HepG2 (cell line): ENCODE measurements at regions not wholly inside any gene's neighbourhood (a gene's known extent, or its start where the extent isn't known, plus 50 kb on each side); places are given as distances from the start of the nearest gene placed in this dataset.
"Not testable (repeated sequence)": the region's sequence is repeated elsewhere in the genome, so short reads cannot be mapped to it uniquely, and the experiment has no call there.

Experiments used
- ATAC-seq: fragments of 200-7000 bp; cut with Tn5 transposase; 3 replicates; pipeline ENCODE4 v1.9.1; 2020; ENCODE audit warnings: mild to moderate bottlenecking, moderate library complexity
- BruUV-seq: library from RNA; stranded (reverse); fragments of 400-500 nt; replicated peaks from 2 replicates; lab custom pipeline; 2021; lab: Mats Ljungman, UMichigan
- CTCF ChIA-PET: fragments of 300-600 bp; formaldehyde crosslinking; extraction: SDS; loops from one replicate; lab custom pipeline; 2021; ENCODE audit warnings: low total read pairs, inconsistent platforms, low intra/inter-chr PET ratio; lab: Yijun Ruan, JAX
- POLR2A ChIA-PET: fragments of 350-600 bp; sonication (Branson Sonifier 250); formaldehyde crosslinking; loops from one replicate; lab custom pipeline; 2020; ENCODE audit warnings: antibody characterized with exemption, inconsistent platforms; lab: Yijun Ruan, JAX
- DNase-seq: peaks from one replicate; pipeline ENCODE4 v3.0.0-alpha.2; 2015; ENCODE audit warnings: low spot score
- FAIRE-seq: peaks from 3 replicates; lab custom pipeline; 2011; peaks lifted over from hg19 to GRCh38; lab: Jason Lieb, UNC
- H2AFZ ChIP-seq: one replicate; pipeline ENCODE4 v1.6.1; 2011; ENCODE audit warnings: low read length, inconsistent platforms
- H3K27ac ChIP-seq: fragments of 300-600 bp; 3 replicates; pipeline ENCODE4 v1.8.0; 2011; ENCODE audit warnings: mixed run types, mild to moderate bottlenecking, mixed read lengths, low read length, inconsistent platforms; ENCODE audit not compliant: insufficient read depth; ENCODE audit errors: extremely low read length
- H3K27me3 ChIP-seq, 2 experiments: fragments of 200-600 bp in 1 of 2; 2 replicates in 1 of 2; 3 replicates in 1 of 2; pipeline versions ENCODE4 v1.6.0 to v1.8.0; 2011; ENCODE audit warnings: low read length in 2 of 2, mild to moderate bottlenecking in 2 of 2, moderate library complexity in 2 of 2, inconsistent platforms in 1 of 2; ENCODE audit not compliant: insufficient read depth in 2 of 2, control insufficient read depth in 1 of 2
- H3K36me3 ChIP-seq, 2 experiments: fragments of 200-600 bp in 1 of 2; replicated peaks in 1 of 2; 2 replicates in 1 of 2; 3 replicates in 1 of 2; pipeline versions ENCODE4 v1.5.1 to v1.8.0; 2011; ENCODE audit warnings: low read length in 2 of 2, inconsistent platforms in 1 of 2; ENCODE audit not compliant: insufficient read depth in 2 of 2, control insufficient read depth in 1 of 2
- H3K4me1 ChIP-seq: 2 replicates; pipeline ENCODE4 v1.5.1; 2012; ENCODE audit warnings: low read length, inconsistent platforms; ENCODE audit not compliant: insufficient read depth
- H3K4me2 ChIP-seq: 2 replicates; pipeline ENCODE4 v1.6.0; 2011; ENCODE audit warnings: low read depth, low read length, inconsistent platforms
- H3K4me3 ChIP-seq, 3 experiments: fragments of 200-600 bp in 1 of 3; sonication (generic), shearing (Covaris generic) in 1 of 3; replicated peaks in 1 of 3; 2 replicates each; pipeline ENCODE4 v1.5.1; 2011 to 2016; ENCODE audit warnings: low read length in 3 of 3, inconsistent platforms in 2 of 3, low read depth in 2 of 3, mild to moderate bottlenecking in 2 of 3, control low read depth in 1 of 3, mixed read lengths in 1 of 3; ENCODE audit not compliant: insufficient read depth in 1 of 3
- H3K79me2 ChIP-seq: one replicate; pipeline ENCODE4 v1.6.1; 2011; ENCODE audit warnings: low read length, inconsistent platforms; ENCODE audit not compliant: insufficient read depth
- H3K9ac ChIP-seq: 2 replicates; pipeline ENCODE4 v1.6.0; 2011; ENCODE audit warnings: mild to moderate bottlenecking, low read depth, low read length, inconsistent platforms; ENCODE audit not compliant: insufficient read depth
- H3K9me3 ChIP-seq: 2 replicates; pipeline ENCODE4 v1.5.1; 2012; ENCODE audit warnings: mild to moderate bottlenecking, low read length
- H4K20me1 ChIP-seq: 2 replicates; pipeline ENCODE4 v1.6.0; 2011; ENCODE audit warnings: inconsistent platforms, mild to moderate bottlenecking, low read length, moderate library complexity; ENCODE audit not compliant: insufficient read depth
- CAMTA2 ChIP-seq: sonication (generic); formaldehyde crosslinking; IDR thresholded peaks from 2 replicates; pipeline ENCODE4 v1.4.0; 2020; ENCODE audit warnings: mild to moderate bottlenecking, missing genetic modification reagents, borderline replicate concordance
- KAT2B ChIP-seq: fragments of 150-350 bp; IDR thresholded peaks from 2 replicates; pipeline ENCODE4 v1.6.1; 2014; ENCODE audit warnings: low read depth, low read length, borderline replicate concordance
- NONO ChIP-seq, 2 experiments: fragments of 450-650 bp in 1 of 2; sonication (generic) in 1 of 2; formaldehyde crosslinking in 1 of 2; IDR thresholded peaks in 1 of 2; conservative IDR thresholded peaks in 1 of 2; 2 replicates each; pipeline versions ENCODE4 v1.6.1 to v1.8.0; 2017 to 2022; ENCODE audit warnings: mild to moderate bottlenecking in 1 of 2, missing genetic modification reagents in 1 of 2, moderate library complexity in 1 of 2
- NRL ChIP-seq: sonication (generic); formaldehyde crosslinking; IDR thresholded peaks from 2 replicates; pipeline ENCODE4 v1.5.0; 2020; ENCODE audit warnings: missing genetic modification reagents, mild to moderate bottlenecking, moderate library complexity, borderline replicate concordance
- ZNF333 ChIP-seq: sonication (generic); formaldehyde crosslinking; IDR thresholded peaks from 2 replicates; pipeline ENCODE4 v1.4.0; 2020; ENCODE audit warnings: mild to moderate bottlenecking, missing genetic modification reagents, borderline replicate concordance
- ZNF354B ChIP-seq: sonication (generic); formaldehyde crosslinking; IDR thresholded peaks from 2 replicates; pipeline ENCODE4 v1.8.0; 2022; ENCODE audit warnings: mild to moderate bottlenecking, missing genetic modification reagents
- ZSCAN5A ChIP-seq: sonication (generic); formaldehyde crosslinking; IDR thresholded peaks from 2 replicates; pipeline ENCODE4 v1.8.0; 2022; ENCODE audit warnings: mild to moderate bottlenecking, missing genetic modification reagents, borderline replicate concordance
- WGBS: methylation state at CpG from one replicate; pipeline ENCODE4 v1.1.6; 2017; ENCODE audit warnings: low lambda C conversion rate; 5-methylcytosine and 5-hydroxymethylcytosine counted together
- in situ Hi-C: cut with HindIII; loops from 2 replicates; pipeline ENCODE4 v1.10.0; 2017; ENCODE audit warnings: low pct_unique_long_range_greater_than_20kb; ENCODE audit not compliant: extremely low pct_ligation_motif_present
- intact Hi-C: fragments of 100-400 bp; cut with micrococcal nuclease; formaldehyde crosslinking; loops from one replicate; pipeline ENCODE4 v1.10.0; 2022; ENCODE audit not compliant: unreplicated experiment
- TF ChIP-seq, protein P1 (sequence below): sonication (generic); formaldehyde crosslinking; IDR thresholded peaks from 2 replicates; pipeline ENCODE4 v1.4.0; 2020; ENCODE audit warnings: missing genetic modification reagents, borderline replicate concordance

- no peak overlapping the region for H2AFZ ChIP-seq
- no peak overlapping the region for H3K4me3 ChIP-seq
- H3K36me3 ChIP-seq = no peaks in the 10 kb centered on the region
- FAIRE-seq (no peak), DNase-seq (no peak), ATAC-seq (no peak)
- no peaks in the 10 kb centered on the region for H3K27me3 ChIP-seq
- H3K4me1 ChIP-seq = no peaks in the 10 kb centered on the region
- no peaks in the 10 kb centered on the region for H3K9me3 ChIP-seq
- no peaks in the 10 kb centered on the region for H4K20me1 ChIP-seq
- no peak for TF ChIP-seq NRL
- TF ChIP-seq ZSCAN5A (CRISPR knock-in tag) = no peak
- TF ChIP-seq NONO (IDR thresholded peaks at IDR 0.05) = no peak
- no peak for TF ChIP-seq NONO (CRISPR knock-in tag; conservative IDR thresholded peaks at IDR 0.05)
- no peak for TF ChIP-seq ZNF333
- no peak for TF ChIP-seq CAMTA2 (CRISPR knock-in tag)
- no peak for TF ChIP-seq ZNF354B (CRISPR knock-in tag)
- TF ChIP-seq KAT2B = no peak
- ChIA-PET CTCF (no interaction called here), POLR2A (no interaction called here)
- no peak overlapping the region for H3K27ac ChIP-seq
- in situ Hi-C loops (no loop called here), intact Hi-C loops (no loop called here)
- no peak overlapping the region for H3K4me2 ChIP-seq
- no peak overlapping the region for H3K9ac ChIP-seq
- H3K79me2 ChIP-seq = no peaks in the 10 kb centered on the region
- no TSS peak for BruUV-seq
- WGBS = 32% methylated on average over 1 of the region's 1 CpG
Observed at GRCh38 chr5:57871496-57871895, 388.9 kb upstream of the ACTBL2 start.

DNA sequence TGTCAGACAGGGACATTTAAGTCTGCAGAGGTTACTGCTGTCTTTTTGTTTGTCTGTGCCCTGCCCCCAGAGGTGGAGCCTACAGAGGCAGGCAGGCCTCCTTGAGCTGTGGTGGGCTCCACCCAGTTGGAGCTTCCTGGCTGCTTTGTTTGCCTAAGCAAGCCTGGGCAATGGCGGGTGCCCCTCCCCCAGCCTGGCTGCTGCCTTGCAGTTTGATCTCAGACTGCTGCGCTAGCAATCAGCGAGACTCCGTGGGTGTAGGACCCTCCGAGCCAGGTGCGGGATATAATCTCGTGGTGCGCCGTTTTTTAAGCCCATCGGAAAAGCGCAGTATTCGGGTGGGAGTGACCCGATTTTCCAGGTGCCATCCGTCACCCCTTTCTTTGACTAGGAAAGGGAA is 387.7 kb upstream of the ACTBL2 start:
- H3K9ac ChIP-seq, H4K20me1 ChIP-seq, H3K27ac ChIP-seq, CTCF ChIA-PET, intact Hi-C loops, H3K36me3 ChIP-seq, H3K27me3 ChIP-seq, H3K4me3 ChIP-seq, H3K4me1 ChIP-seq, H3K9me3 ChIP-seq, ATAC-seq, H2AFZ ChIP-seq, POLR2A ChIA-PET, FAIRE-seq, BruUV-seq, H3K79me2 ChIP-seq, in situ Hi-C loops, H3K4me2 ChIP-seq, DNase-seq: not testable (repeated sequence)
- 100% methylated on average over 1 of the region's 14 CpGs for WGBS
- TF ChIP-seq, protein P1, sequence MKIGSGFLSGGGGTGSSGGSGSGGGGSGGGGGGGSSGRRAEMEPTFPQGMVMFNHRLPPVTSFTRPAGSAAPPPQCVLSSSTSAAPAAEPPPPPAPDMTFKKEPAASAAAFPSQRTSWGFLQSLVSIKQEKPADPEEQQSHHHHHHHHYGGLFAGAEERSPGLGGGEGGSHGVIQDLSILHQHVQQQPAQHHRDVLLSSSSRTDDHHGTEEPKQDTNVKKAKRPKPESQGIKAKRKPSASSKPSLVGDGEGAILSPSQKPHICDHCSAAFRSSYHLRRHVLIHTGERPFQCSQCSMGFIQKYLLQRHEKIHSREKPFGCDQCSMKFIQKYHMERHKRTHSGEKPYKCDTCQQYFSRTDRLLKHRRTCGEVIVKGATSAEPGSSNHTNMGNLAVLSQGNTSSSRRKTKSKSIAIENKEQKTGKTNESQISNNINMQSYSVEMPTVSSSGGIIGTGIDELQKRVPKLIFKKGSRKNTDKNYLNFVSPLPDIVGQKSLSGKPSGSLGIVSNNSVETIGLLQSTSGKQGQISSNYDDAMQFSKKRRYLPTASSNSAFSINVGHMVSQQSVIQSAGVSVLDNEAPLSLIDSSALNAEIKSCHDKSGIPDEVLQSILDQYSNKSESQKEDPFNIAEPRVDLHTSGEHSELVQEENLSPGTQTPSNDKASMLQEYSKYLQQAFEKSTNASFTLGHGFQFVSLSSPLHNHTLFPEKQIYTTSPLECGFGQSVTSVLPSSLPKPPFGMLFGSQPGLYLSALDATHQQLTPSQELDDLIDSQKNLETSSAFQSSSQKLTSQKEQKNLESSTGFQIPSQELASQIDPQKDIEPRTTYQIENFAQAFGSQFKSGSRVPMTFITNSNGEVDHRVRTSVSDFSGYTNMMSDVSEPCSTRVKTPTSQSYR (CRISPR knock-in tag) = peak; percentile 67; the same call in 1 of the 2 replicates
